DMS153 (cell line): ENCODE measurements at regions not wholly inside any gene's neighbourhood (a gene's known extent, or its start where the extent isn't known, plus 50 kb on each side); places are given as distances from the start of the nearest gene placed in this dataset.

Experiments
- DNase-seq: peaks from one replicate; lab custom pipeline; 2025; lab: John Stamatoyannopoulos, UW

GRCh38 chr15:38860674-38861073, 296.1 kb upstream of the RASGRP1 start:
- DNase-seq: no peak

- DNase-seq: no peak
Observed at GRCh38 chr15:38861108-38861507, 296.5 kb upstream of the RASGRP1 start.

GRCh38 chr15:38862099-38862498, 297.5 kb upstream of the RASGRP1 start:
- no peak for DNase-seq

DNA sequence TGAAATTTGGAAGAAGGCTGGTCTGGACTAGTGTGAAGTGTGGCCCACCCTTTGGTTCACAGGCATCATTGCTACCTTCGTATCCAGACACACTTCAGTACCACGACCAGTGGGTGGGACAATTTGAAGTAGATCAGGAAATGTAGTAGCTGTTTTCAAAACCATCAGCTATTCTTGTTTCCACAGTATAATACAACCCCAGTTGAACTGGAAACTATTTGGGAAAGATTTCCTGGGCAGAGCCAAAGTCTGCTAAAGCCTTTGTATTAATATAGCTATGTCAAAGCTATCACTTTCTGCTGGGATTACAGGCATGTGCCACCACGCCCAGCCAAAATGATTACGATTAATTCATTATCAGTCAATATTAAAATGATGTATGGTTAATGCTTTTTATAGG, 298.8 kb upstream of the RASGRP1 start:
- no peak for DNase-seq

DNA sequence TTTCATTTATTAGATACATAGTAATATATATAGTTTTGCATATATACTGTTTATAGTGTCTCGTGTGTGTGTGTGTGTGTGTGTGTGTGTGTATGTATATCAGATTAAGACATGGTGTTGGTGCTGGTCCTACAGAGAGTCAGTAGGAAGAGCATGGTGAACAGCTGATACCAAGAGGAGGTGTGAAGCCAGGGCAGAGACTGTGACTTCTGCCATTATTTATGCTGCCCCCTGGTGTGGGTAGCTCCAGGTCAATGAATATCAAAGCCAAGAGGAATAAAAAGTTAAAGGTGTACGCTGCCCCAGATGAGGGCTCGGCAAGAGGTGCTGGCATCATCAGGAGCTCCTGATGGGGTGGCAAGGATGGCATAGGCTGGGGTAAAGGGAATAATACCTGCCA, 299.5 kb upstream of the RASGRP1 start:
- DNase-seq: no peak

DNA sequence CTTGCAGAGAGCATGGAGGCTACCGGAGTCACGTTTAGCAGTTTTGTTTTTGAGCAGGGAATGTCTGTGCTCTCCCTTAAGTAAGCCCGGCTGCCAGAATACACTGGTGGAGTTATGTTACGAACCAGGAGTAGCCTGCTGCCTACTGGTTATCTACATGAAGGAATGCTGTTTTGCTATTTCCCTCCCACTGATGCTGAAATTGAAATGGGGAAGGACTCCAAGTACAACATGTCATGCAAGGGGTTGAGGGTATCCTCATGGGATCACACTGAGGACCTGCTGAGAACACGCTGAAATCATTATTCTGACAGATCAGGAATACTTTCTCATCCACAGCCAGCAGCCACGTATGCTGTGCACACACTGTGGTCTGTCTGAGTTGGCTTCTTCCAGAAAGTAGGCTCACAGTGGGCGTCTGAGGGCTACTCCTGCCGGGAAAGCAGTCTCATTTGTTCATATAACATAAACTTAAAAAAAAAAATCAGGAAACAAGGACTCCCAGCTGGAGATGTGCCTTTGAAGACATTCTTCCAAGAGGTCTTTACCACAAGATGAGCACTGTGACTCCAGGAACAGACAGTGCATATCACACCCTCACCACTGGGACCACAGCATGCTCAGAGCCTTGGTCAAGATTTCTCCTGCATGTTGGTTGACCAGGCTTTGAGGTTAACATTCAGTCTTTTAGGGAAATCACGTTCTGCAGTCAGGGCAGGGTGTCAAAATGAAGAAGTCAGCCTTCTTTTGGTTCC, 300.4 kb upstream of the RASGRP1 start:
- DNase-seq: no peak

DNA sequence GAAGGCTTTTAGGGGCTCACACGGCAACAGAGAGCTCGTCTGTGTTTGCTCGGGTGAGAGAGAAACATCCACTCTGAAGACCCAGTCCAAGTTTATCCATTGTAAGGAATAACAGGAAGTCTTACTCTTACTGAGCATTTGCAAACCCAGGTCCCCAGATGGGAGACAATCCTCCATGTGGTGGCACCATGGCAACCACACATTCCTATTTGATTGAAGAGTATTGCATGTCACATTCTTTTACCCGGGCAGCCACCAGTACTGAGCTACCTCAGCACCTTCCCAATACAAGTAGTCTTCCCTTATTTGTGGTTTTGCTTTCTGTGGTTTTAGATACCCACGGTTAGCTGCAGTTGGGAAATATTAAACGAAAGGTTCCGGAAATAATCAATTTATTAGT, 302.9 kb upstream of the RASGRP1 start:
- no peak for DNase-seq

DNA sequence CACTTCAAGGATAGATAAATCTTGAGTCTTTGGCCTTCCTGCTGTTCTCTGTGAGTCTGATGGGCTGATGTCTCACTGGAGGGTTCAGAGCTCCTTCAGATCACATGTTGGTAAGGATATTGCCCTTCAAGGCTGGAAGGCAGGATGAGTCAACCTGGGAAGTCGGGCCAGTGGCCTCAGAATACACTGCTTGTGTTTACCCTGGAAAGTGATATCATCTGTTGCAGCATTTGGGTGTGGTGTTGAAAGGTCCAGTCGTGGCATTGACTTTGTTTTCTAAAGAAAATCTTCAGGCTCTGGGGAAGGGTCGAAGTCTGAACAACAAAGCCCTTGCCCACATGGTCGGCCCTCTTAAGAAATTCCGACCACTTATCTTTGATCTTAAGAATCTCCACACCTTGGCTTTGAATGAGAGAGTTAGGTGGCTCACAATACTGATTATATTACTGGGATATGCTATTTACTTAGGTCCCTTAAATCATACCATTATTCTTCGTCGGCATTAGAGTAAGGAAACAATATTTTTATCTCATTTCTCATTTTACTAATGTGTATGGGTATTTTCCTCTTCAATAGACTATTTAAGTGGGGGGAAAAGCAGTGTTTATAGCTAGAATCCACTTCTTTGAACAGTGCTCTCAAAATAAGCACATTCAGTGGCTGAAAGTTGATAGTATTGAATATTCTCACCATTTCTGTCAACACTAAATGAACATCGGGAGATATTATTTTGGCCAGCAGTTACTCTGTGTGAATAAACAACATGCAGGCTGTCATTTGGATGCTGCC, 303.9 kb upstream of the RASGRP1 start:
- no peak for DNase-seq

- no peak for DNase-seq
Observed at GRCh38 chr15:38871638-38872037, 307.0 kb upstream of the RASGRP1 start.

GRCh38 chr15:38872732-38873131, 308.1 kb upstream of the RASGRP1 start:
- no peak for DNase-seq

DNA sequence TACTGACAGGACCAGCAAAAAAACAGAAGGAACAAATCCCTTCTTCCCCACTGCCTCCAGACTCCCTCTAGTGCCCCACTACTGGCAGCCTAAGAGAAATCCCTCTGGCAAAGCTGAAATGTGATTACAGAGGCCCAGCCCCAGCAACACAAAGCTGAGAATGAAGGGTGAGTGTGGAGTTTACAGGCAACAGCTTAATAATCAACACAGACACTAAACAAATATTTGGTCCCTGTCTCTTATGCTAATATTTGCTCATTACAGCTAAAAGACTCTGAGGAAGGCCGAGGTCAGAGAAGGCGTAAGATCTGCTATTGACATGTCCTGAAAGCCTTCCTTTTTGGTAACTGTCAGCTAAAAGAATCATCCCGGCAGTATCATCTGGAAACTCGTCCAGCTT, 308.5 kb upstream of the RASGRP1 start:
- no peak for DNase-seq

DNA sequence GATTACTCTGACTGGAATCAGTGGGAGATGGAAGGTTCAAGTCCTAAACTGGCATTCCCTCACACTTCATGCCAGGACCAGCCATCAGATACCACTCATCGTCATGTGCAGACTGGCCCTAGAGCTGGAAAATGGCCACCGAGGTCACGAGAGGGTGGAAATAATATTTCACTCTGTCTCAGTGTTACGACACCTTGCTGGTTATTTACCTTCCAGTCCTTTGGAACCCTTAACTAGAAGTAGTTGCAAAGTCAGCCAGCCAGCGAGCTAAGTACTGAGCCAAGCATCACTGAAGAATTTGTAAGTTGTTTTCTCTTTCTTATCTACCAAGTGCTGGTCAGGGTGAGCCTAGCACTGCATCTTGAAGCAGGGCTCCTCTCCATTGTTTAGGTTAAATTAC, 309.9 kb upstream of the RASGRP1 start:
- no peak for DNase-seq

GRCh38 chr15:38876211-38876610, 311.6 kb upstream of the RASGRP1 start:
- no peak for DNase-seq

DNA sequence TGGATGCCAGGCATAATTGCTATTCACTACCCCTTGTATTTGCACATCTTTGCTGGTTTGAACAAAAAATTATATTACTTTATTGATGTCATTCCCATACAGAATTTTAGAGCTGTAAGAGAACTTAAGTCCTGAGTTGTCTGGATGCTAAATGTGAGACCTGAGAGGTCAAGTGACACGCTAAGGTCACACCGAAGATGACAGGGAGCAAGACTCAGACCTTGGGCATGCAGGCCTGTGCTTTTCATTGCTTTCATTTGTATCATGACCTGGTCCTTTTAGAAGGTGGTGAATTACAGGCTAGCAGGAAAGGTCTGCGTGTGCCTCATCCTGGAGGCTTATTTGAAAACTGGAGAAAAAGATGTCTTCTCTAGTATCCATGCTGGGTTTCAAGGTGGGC, 312.0 kb upstream of the RASGRP1 start:
- DNase-seq: no peak

- no peak for DNase-seq
Observed at GRCh38 chr15:38877471-38877870, 312.9 kb upstream of the RASGRP1 start.

- DNase-seq: no peak
Observed at GRCh38 chr15:38878026-38878425, 313.4 kb upstream of the RASGRP1 start.

- no peak for DNase-seq
Observed at GRCh38 chr15:38878926-38879325, 314.3 kb upstream of the RASGRP1 start.

DNA sequence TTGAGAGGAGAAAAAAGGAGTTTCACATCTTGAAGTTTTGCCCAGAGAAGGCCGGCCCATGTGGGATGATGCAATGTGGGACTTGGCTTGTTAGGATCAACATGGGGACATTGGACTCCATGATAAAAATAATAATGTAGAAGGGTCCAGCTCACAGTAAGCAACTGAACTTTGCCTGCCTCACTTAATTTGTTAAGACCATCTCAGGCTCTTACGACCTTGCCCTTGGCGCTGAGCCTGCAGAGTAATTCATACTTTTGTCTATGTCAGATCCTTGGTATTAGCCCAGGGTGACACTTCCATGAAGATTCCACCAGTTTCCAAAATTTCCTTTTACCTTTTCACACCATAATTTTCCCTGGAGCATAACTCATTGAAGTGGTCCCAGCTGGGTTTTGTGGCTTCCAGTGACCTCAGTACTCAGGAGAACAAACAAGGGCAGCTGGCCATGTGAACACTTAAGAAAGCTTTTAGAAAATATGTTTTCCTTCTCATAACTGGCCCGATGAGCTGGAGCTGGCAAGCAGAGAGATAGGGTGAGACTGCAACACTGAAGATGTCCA, 315.4 kb upstream of the RASGRP1 start:
- no peak for DNase-seq

DNA sequence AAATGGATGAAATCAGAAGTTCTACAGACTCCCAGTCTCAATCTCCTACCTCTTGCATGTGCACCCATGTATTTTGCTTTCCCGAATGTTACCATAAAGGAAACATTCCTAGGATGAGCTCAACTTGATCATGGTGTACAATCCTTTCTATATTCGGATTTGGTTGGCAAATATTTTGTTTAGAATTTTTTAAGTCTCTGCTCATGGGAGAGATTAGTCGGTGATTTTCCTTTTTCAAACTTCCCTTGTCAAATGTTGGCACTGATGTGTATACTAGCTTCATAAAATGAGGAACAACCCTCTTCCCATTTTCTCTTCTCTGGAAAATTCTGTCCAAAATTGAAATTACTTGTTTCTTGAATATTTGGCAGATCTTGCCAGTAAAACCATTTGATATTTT, 317.6 kb upstream of the RASGRP1 start:
- DNase-seq: no peak

GRCh38 chr15:38883987-38884386, 319.4 kb upstream of the RASGRP1 start:
- DNase-seq: no peak

GRCh38 chr15:38885001-38885400, 320.4 kb upstream of the RASGRP1 start:
- no peak for DNase-seq

GRCh38 chr15:38885471-38885952, 320.9 kb upstream of the RASGRP1 start:
- no peak for DNase-seq
